HG03469 (cell line): ENCODE measurements at regions not wholly inside any gene's neighbourhood (a gene's known extent, or its start where the extent isn't known, plus 50 kb on each side); places are given as distances from the start of the nearest gene placed in this dataset.

Source experiments
- ATAC-seq: cut with Tn5 transposase; IDR thresholded peaks from one replicate; pipeline ENCODE4 v1.9.1; 2021; ENCODE audit warnings: mild to moderate bottlenecking, moderate library complexity, moderate number of reproducible peaks; ENCODE audit not compliant: unreplicated experiment

GRCh38 chr7:132672200-132672990, 96.1 kb upstream of the PLXNA4 start:
- ATAC-seq, result no peak

GRCh38 chr7:132666774-132667172, 90.5 kb upstream of the PLXNA4 start:
- no peak for ATAC-seq

GRCh38 chr7:132666071-132666773, 90.0 kb upstream of the PLXNA4 start:
- ATAC-seq, result no peak

GRCh38 chr7:132656846-132657776, 80.8 kb upstream of the PLXNA4 start:
- no peak for ATAC-seq

GRCh38 chr7:132656341-132656740, 80.1 kb upstream of the PLXNA4 start:
- no peak for ATAC-seq

DNA sequence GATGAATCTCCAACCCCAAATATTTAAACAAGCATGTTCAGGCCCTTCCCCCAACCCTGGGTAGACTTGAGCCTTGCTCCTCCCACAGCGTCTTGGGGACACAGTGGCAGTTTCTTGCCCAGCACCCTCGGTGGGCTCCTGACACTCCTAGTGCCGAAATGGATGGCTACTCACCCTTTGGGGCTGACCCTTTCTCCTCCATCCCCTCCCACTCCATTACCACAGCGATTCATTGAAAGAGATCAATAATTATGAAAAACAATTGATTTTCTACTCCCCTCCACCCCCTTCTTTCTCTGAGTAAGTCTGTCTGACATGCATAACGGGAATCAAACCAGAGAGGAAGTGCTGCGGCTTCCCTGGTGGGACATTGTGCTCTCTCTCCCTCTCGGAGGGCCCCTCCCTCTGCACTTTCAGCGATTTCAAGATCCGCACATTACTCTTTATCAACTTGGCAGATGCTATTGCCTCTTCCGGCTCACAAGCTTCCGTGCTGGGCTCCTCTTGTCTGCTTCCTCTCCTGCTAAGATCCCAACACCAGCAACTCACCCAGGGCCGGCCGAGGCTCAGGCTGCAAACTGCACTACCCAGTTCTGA, 79.0 kb upstream of the PLXNA4 start:
- no peak for ATAC-seq

- ATAC-seq, result peak; percentile 55
Measured at GRCh38 chr7:132654150-132654549, 77.9 kb upstream of the PLXNA4 start.

GRCh38 chr7:132653366-132653930, 77.2 kb upstream of the PLXNA4 start:
- ATAC-seq, result no peak

DNA sequence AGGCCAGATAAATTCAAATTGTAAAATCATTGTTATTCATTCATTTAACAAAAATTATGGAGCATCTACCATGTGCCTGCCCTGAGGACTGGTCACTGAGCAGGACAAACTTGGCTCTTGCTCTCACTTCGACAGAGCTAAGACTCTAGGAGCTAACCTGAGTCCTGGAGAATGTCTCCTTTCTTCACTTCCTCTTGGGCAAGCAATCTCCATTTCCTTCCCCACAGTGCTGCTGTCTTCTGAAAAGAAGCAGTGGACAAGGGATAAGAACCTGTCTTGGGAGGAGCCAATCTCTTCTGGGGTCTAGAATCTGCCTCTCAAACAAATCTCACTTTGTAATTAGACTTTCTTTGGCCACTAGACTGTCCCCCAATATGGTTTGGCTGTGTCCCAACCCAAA, 76.2 kb upstream of the PLXNA4 start:
- ATAC-seq, result no peak

- ATAC-seq, result no peak
Measured at GRCh38 chr7:132650498-132650897, 74.2 kb upstream of the PLXNA4 start.

DNA sequence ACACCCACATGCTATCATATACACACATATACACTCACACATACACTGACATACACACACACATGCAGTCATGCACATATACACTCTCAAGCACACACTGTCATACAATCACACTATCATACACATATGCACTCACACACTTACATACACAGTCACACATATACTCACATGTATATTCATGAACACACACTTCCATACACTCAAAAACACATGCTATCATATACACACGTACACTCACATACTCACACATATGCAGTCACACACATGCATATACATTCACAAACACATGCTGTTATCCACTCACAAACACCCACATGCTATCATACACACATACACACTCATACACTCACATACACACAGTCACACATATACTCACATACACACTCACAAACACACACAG, 71.0 kb upstream of the PLXNA4 start:
- no peak for ATAC-seq

GRCh38 chr7:132646052-132646451, 69.8 kb upstream of the PLXNA4 start:
- no peak for ATAC-seq

DNA sequence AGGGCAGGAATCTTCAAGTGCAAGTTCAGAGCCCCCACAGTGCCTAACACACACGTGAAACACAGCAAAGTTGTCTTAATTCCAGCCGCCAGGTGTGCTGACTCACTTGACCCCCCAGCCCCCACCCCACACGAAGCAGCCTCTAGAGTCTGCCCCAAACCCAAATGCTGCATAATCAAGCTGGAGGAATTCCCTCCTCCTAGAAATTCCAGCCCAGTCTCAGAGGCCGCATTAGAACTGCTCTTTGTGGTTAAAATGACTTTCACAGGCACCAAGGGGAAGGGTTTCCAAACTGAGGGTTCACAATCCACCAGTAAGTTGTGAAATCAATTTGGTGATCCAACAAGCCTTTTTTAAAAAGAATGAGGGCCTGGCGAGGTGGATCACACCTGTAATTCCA, 67.0 kb upstream of the PLXNA4 start:
- no peak for ATAC-seq

GRCh38 chr7:132641238-132641637, 65.0 kb upstream of the PLXNA4 start:
- no peak for ATAC-seq

DNA sequence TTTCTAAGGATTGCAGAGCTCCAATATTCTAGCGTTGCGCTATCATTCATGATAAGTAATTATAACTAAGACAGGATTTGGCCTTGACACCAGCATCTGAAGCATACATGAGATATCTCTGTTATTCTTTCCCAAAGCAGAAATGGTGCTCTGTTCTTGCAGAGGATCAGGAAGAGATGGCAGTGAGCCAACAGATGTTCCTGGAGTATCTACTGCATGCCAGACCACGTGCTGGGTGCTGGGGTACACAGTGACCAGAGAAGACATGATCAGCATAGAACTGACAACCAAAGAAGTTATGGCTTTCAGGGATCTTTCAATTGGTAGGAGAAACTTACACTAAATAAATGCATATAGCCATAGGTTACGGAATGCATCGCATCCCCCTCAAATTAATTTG, 63.7 kb upstream of the PLXNA4 start:
- ATAC-seq, result no peak

GRCh38 chr7:132638000-132638399, 61.7 kb upstream of the PLXNA4 start:
- ATAC-seq, result no peak

DNA sequence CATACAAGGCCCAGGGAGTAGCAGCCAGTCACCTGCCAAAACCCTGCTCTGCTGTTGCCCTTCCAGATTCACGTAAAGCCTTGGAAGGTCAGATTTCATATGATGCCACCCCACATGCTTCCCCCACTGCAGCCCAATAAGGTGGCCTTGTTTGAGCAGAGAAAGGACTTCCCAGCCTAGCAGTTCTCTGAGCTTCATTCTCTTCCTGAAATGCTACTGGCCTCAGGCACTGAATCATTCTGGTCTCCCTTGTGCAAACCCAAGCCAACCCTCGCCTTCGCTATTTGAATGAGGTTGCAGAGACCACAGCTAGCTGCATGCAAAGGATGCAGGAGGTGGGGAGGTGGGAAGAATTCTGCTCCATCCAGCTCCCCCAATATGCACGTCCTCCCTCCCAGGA, 60.3 kb upstream of the PLXNA4 start:
- no peak for ATAC-seq

GRCh38 chr7:132635127-132635526, 58.9 kb upstream of the PLXNA4 start:
- no peak for ATAC-seq

- ATAC-seq, result no peak
Measured at GRCh38 chr7:132630834-132631233, 54.6 kb upstream of the PLXNA4 start.
